HG02970 (cell line): ENCODE measurements at regions not wholly inside any gene's neighbourhood (a gene's known extent, or its start where the extent isn't known, plus 50 kb on each side); places are given as distances from the start of the nearest gene placed in this dataset.
"Not testable (repeated sequence)": the region's sequence is repeated elsewhere in the genome, so short reads cannot be mapped to it uniquely, and the experiment has no call there.

Experiments used
- ATAC-seq: cut with Tn5 transposase; IDR thresholded peaks from one replicate; pipeline ENCODE4 v1.9.1; 2021; ENCODE audit warnings: mild to moderate bottlenecking, moderate library complexity, moderate number of reproducible peaks; ENCODE audit not compliant: unreplicated experiment, low FRiP score

DNA sequence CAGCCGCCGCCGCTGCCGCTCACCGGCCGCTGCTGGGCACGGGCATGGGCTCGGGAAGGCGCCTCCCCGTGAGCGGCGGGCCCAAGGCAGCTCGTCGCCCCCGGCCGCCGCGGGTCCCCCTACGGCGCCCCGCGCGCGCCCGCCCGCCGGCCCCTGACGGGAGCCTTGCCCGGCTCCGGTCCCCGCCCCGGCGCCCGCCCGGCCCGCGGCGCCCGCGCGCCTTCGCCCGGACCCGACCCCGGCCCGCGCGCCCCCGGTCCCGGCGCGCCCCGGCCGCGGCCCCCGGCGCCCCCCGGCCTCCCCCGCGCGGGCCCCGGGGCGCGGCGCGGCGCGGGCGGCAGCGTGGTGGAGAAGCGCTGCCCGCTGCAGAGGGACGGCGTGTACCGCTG lies 177.7 kb downstream of the OR4M2 start:
- ATAC-seq: no peak

DNA sequence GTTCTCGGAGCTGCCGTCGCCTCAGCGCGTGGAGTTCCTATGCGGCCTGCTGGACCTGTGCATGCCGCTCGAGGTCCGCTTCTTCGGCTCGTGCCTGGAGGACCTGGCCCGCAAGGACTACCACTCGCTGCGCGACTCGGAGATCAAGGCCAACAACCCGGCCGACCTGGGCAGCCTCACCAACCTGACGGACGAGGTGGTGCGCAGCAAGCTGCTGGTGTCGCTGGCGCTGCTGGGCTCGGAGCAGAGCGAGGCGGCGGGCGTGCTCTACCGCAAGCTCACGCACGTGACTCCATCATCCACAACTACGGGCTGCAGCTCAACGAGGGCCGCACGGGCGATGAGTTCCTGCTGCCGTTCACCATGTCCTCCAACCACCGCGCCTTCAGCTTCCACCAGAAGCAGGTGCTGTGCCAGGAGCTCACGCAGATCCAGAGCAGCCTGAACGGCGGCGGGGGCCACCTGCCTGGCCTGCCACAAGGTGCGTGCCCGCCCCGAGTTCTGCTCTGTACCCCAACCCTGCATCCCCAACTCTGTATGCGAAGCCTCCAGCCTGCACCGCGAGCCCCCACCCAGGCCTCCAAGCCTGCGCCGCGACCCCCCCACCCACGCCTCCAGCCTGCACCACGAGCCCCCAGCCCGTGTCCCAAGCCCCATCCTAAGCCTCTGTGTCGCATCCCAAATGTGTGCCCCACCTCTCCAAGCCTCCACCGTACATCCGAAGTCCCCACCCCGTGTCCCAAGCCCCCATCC lies 178.2 kb downstream of the OR4M2 start:
- ATAC-seq: no peak

DNA sequence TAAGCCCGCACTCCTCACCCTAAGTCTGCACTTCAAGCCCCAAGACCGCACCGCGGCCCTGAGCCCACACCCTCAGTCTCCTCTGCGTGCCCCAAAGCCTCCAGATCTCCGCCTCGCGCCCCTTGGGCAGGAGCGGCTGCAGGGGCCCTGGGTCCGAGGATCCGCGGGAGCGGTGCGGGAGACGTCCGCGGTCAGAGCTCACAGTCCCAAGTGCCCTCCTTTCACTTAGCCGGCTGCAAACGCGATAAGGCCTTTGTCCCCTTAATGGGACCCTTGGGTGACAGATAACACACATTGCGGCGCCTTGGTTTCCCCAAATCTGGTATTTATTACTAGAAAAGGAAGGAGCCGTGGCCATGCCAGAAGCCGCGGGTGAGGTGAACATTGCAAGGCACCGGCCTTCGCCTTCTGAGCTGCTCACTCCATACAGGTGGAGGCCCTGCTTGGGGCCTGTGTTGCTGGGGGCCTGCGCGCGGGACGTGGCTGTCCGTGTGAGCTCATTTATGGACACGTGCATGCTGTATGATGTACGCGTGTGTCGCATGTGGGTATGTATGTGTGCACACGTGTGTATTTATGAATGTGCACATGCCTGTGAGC lies 178.9 kb downstream of the OR4M2 start:
- not testable (repeated sequence) for ATAC-seq

- ATAC-seq: no peak
Observed at GRCh38 chr15:22259881-22260421, 179.6 kb downstream of the OR4M2 start.

DNA sequence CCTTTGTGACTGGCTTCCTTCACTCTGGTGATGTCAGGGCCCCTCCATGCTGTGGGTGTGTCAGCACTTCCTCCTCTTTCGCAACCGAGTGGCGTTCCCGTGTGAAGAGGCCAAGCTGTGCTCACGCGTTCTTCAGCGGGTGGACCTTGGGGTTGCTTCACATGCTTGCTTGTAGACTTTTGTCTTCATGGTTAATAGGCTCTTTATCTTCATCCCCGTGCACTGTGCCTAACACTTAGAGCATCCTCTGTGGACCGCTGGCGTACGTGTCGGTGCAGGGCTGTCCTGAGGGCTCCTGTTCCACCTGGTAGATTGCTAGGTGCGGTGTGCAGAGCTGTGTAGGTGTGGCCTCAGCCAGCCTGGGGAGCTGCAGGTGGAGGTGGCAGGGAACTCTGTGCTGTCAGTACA lies 182.3 kb downstream of the OR4M2 start:
- ATAC-seq: no peak

GRCh38 chr15:22263738-22264137 lies 183.4 kb downstream of the OR4M2 start:
- ATAC-seq: no peak

GRCh38 chr15:22264272-22264671 lies 183.9 kb downstream of the OR4M2 start:
- not testable (repeated sequence) for ATAC-seq

DNA sequence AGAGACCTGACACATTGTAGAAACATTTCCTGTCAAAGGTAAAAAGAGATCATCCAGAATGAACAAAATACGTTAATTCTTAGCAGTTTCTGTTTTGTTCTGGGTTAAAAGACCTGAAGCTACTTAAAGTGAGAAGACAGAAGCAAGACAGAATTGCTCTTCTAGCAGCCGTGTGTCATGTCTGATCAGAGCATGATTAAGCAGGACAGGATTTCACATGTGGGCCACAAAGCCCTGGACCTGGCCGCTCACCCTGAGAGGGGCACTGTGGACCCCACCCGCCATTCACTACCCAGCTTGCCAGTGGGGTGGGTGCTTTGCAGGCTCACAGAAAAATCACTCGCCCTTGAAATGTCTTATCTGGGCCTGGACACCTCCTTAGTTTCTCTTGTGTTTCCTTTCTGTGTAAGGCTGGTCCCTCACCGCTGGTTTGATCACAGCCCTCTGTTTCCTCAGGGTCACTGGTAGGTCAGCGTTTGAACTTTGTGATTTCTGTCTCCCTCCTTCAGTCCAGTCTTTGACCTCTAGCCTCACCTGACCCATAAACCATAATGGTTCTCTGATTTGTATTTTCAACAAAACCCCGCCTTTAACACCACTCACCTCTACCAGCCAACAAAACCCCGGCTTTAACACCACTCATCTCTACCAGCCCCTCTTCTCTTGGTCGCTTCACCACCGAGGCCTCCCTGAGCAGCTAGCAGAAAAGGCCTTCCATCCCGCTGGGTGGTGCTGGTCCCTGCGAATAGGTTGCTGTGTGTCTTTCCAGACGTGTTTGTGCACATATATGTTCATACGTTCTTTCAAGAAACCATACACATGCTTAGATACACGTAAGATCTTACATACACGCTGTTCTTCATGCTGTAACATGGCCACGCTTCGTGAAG lies 185.0 kb downstream of the OR4M2 start:
- ATAC-seq: no peak

GRCh38 chr15:22265970-22266369 lies 185.6 kb downstream of the OR4M2 start:
- no peak for ATAC-seq

GRCh38 chr15:22267761-22268160 lies 187.4 kb downstream of the OR4M2 start:
- no peak for ATAC-seq

- ATAC-seq: not testable (repeated sequence)
Observed at GRCh38 chr15:22268201-22268600, 187.9 kb downstream of the OR4M2 start.

GRCh38 chr15:22268654-22269053 lies 188.3 kb downstream of the OR4M2 start:
- not testable (repeated sequence) for ATAC-seq

GRCh38 chr15:22272286-22273160 lies 186.2 kb upstream of the GOLGA6L22 start:
- not testable (repeated sequence) for ATAC-seq

DNA sequence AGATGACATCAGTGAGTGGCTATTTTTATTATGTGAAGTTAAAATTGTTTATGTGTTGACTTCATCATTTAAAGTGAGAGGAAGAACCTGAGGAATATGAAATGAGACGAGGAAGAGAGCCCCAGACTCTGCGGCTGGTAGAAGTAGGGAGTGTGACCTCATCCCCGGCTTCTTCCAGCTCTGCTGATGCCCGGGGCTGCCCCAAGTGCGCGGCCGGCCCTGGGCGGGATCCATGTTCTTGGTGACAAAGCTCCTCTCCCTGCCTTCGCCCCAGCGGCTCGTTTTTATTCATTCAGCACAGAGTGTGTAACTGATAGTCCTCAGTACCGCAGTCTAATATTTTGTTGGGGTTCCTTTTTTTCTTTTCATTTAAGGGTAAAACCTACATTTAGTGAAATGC lies 185.5 kb upstream of the GOLGA6L22 start:
- ATAC-seq: not testable (repeated sequence)

- not testable (repeated sequence) for ATAC-seq
Observed at GRCh38 chr15:22274376-22274775, 184.3 kb upstream of the GOLGA6L22 start.

- not testable (repeated sequence) for ATAC-seq
Observed at GRCh38 chr15:22280770-22281169, 177.9 kb upstream of the GOLGA6L22 start.

DNA sequence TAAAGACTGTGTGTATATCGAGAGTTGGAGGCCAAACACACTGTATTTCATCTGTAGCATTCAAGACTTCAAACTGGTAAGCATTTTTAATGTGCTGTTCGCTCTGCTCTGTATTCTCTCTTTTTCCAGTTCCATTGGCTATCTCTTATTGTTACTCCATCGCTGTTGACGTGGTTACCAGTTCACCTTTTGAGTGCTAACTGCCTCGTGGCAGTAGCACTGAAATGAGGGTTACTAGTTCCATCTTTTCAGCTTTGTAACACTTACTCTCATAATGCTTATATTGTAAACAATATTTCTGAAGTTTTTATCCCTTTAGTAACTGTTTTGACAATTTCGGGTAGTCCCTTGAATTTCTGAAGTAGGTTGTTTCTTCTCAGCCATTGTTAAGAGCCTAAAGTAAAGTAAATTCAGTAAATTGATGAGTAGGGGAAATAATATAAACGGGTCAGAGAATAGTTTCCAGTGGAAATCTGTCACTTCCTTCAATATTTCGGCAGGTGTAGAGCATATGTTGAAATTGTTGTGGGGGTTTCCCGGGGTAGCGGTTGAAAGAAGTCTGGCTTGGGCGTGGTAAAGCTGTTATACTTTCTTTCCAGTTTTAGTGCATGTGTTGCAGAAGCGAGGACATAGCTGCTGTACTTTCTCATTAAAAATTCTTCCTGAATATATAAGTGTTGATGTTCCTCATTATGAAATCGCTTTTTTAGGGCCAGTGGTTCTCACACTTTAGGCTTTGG lies 175.7 kb upstream of the GOLGA6L22 start:
- not testable (repeated sequence) for ATAC-seq

DNA sequence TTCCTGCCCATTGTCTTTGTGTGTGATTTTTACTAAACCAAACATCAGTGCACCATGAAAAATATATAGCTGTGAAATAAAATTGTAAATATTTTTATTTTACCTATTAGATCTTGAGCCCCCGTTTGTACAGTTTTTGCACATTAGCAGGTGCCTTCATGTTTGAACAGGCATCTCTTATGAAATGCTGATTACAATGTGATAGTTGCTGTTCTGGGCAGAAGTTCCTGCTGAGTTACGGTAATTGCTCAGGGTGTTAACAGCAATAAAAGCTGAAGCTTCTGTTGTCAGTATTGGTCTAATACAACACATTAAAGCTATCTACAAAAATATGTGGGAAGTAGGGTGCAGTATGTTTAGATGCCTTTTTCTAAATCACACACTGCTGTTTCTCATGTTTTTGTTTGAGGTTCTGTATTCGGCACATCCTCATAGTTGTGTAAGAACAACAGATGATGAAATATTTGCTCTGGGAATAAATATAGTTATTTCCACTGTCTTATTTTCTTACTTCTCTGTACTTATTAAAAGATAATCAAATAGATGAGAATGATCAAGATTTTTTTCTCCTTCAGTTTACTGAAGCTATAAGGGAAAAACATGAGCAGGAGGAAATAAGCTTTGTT lies 173.8 kb upstream of the GOLGA6L22 start:
- not testable (repeated sequence) for ATAC-seq

DNA sequence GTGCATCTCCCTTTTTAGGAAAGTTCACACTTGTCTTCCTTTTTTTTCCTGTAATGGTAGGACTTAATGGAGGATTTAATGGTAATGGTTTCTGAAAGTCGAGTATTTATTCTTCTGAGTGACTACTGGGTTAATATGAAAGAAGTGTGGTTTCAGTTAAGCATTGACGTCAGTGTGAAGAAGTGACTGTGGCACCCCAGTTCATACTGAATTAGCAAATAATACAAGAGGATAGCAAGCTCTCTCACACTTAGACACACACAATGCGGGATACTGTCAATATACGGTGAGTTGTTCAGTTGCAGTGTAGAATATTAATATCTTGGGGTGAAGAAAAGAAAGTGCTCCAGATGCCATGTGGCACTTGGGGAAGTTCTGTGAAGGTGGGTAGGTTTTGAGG lies 167.6 kb upstream of the GOLGA6L22 start:
- not testable (repeated sequence) for ATAC-seq
